Tibial artery (tissue), 4 donors: ENCODE measurements at regions not wholly inside any gene's neighbourhood (a gene's known extent, or its start where the extent isn't known, plus 50 kb on each side); places are given as distances from the start of the nearest gene placed in this dataset.

Experiments
- DNase-seq, 2 donors: peaks; one replicate each; pipeline ENCODE4 v3.0.0-alpha.2; 2019
- H3K27ac ChIP-seq, 2 donors: fragments of 200-600 bp; sonication (generic) in 1 of 2; 1 replicate in 1 of 2; 2 replicates in 1 of 2; pipeline ENCODE4 v1.5.1; 2018 to 2019; ENCODE audit warnings: mild to moderate bottlenecking in 1 of 2
- H3K27me3 ChIP-seq, 2 donors: fragments of 200-600 bp; sonication (generic) in 1 of 2; one replicate each; pipeline versions ENCODE4 v1.5.1 to v1.6.0; 2016 to 2019
- H3K36me3 ChIP-seq, 3 donors: fragments of 200-600 bp; sonication (generic) in 2 of 3; one replicate each; pipeline ENCODE4 v1.5.1; 2016 to 2019; ENCODE audit warnings: mild to moderate bottlenecking in 2 of 3
- H3K4me1 ChIP-seq, 4 donors: fragments of 200-600 bp; sonication (generic) in 2 of 4; 1 replicate in 3 of 4; 2 replicates in 1 of 4; pipeline ENCODE4 v1.5.1; 2016 to 2019
- H3K4me3 ChIP-seq, 2 donors: fragments of 200-600 bp; sonication (generic) in 1 of 2; 1 replicate in 1 of 2; 2 replicates in 1 of 2; pipeline ENCODE4 v1.5.1; 2018 to 2019; ENCODE audit warnings: mild to moderate bottlenecking in 2 of 2
- H3K9me3 ChIP-seq, 3 donors: fragments of 200-600 bp; sonication (generic) in 1 of 3; one replicate each; pipeline ENCODE4 v1.5.1; 2016 to 2019
- CTCF ChIP-seq, 2 experiments: fragments of 200-600 bp in 1 of 2; fragments of 450-650 bp in 1 of 2; IDR thresholded peaks; one replicate each; pipeline ENCODE4 v1.5.1; 2017 to 2019; ENCODE audit warnings: antibody characterized with exemption in 2 of 2, mild to moderate bottlenecking in 1 of 2, moderate library complexity in 1 of 2
- intact Hi-C: fragments of 100-400 bp; cut with DNase I; formaldehyde crosslinking; loops from one replicate; pipeline ENCODE4 v1.15.0; 2023; ENCODE audit warnings: low total_unique reads

GRCh38 chr11:120011836-120012235 is 126.1 kb downstream of the TRIM29 start:
- no peak for DNase-seq
- intact Hi-C loops: no loop called here
- no peak overlapping the region for H3K27ac ChIP-seq

DNA sequence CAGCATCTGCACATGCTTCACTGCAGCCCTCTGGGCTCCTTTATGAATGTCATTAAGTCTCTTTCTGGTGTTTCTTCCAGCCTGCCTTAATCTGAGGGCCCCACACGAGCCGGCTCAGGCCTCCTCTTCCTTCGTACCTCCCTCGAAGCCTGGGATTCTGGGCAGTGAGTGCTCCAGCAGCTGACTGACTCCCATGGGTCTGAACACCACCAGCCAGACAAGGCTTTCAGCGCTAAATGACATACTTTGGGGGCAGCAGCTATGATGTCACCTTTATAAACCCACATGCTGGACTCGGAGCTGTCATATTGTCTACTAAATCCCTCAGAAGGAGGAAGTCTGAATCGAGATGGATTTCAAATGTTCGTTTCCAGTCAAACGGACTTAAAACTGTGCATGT is 127.1 kb downstream of the TRIM29 start:
- no peak overlapping the region for H3K4me3 ChIP-seq
- H3K27me3 ChIP-seq: peaks cover 0 to 63% of the 10 kb centered on the region in 2 donors
- peaks cover 0 to 4% (median 2%) of the 10 kb centered on the region in 4 donors for H3K4me1 ChIP-seq
- H3K36me3 ChIP-seq: no peaks in the 10 kb centered on the region
- no peak for DNase-seq
- intact Hi-C loops: no loop called here
- TF ChIP-seq CTCF (IDR thresholded peaks at IDR 0.05): no peak
- H3K27ac ChIP-seq: no peak overlapping the region
- no peaks in the 10 kb centered on the region for H3K9me3 ChIP-seq

More at GRCh38 chr11:120011836-120012235, 126.1 kb downstream of the TRIM29 start:
- Histone ChIP-seq H3K27me3 (peaks cover 0 to 61% of the 10 kb centered on the region in 2 donors), H3K4me1 (peaks cover 0 to 4% (median 2%) of the 10 kb centered on the region in 4 donors), H3K9me3 (no peaks in the 10 kb centered on the region), H3K36me3 (no peaks in the 10 kb centered on the region), H3K4me3 (no peak overlapping the region)
- no peak for TF ChIP-seq CTCF (IDR thresholded peaks at IDR 0.05)

- intact Hi-C loops: no loop called here
- peaks cover 0 to 4% (median 2%) of the 10 kb centered on the region in 4 donors for H3K4me1 ChIP-seq
- H3K36me3 ChIP-seq: no peaks in the 10 kb centered on the region
- no peak overlapping the region for H3K4me3 ChIP-seq
- peaks cover 0 to 59% of the 10 kb centered on the region in 2 donors for H3K27me3 ChIP-seq
- TF ChIP-seq CTCF (IDR thresholded peaks at IDR 0.05): no peak
- H3K9me3 ChIP-seq: no peaks in the 10 kb centered on the region
- H3K27ac ChIP-seq: no peak overlapping the region
- DNase-seq: no peak
Observed at GRCh38 chr11:120009938-120010337, 128.0 kb downstream of the TRIM29 start.

GRCh38 chr11:120007144-120007543 is 130.8 kb downstream of the TRIM29 start:
- Histone ChIP-seq H3K27me3 (peaks cover 0 to 37% of the 10 kb centered on the region in 2 donors), H3K9me3 (no peaks in the 10 kb centered on the region), H3K4me3 (no peak overlapping the region), H3K4me1 (no peaks in the 10 kb centered on the region), H3K36me3 (no peaks in the 10 kb centered on the region), H3K27ac (no peak overlapping the region)
- intact Hi-C loops: no loop called here
- no peak for TF ChIP-seq CTCF (IDR thresholded peaks at IDR 0.05)
- no peak for DNase-seq

- intact Hi-C loops: no loop called here
- Histone ChIP-seq H3K4me3 (no peak overlapping the region), H3K27me3 (peaks cover 0 to 25% of the 10 kb centered on the region in 2 donors), H3K4me1 (no peaks in the 10 kb centered on the region), H3K36me3 (no peaks in the 10 kb centered on the region), H3K27ac (no peak overlapping the region), H3K9me3 (no peaks in the 10 kb centered on the region)
- TF ChIP-seq CTCF (IDR thresholded peaks at IDR 0.05): no peak
- DNase-seq: no peak
Observed at GRCh38 chr11:120004723-120005122, 133.2 kb downstream of the TRIM29 start.
